ENCODE measurements at regions not wholly inside any gene's neighbourhood (a gene's known extent, or its start where the extent isn't known, plus 50 kb on each side); places are given as distances from the start of the nearest gene placed in this dataset.
"Not testable (repeated sequence)": the region's sequence is repeated elsewhere in the genome, so short reads cannot be mapped to it uniquely, and the experiment has no call there.

DNA sequence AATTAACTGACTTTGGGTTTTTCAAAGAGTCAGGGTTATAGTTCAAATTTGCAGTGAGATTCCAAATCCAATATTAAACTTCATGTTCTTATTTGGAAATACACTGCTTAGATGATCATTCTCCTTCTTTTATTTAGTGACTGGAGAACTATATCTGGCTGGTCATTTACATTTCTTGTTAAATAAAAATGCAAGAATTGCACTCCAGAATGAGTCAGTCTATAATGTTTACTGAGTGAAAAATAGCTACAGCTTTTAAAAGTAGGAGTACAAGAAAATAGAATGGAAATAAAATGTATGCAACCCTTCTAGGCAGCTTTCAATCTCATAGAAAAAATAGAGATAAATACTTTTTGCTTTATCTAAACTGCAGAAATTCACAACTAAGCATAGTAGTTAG, 54.5 kb upstream of the CD2AP start:
- no peaks in the 10 kb centered on the region for H3K9me3 Mint-ChIP-seq (ENCODE audit: unreplicated experiment)
- CTCF ChIA-PET, result interaction anchor here (1.0 kb wide), 1 partner anchor 357 kb away, joined by 3 read pairs; no protein-coding TSS in a partner anchor
- H3K27me3 Mint-ChIP-seq (ENCODE audit: insufficient read depth, unreplicated experiment), result no peaks in the 10 kb centered on the region
- no peak overlapping the region for H3K4me3 Mint-ChIP-seq (ENCODE audit: unreplicated experiment)
- intact Hi-C loops (cut with micrococcal nuclease), result no loop called here
- no TSS peak for BruUV-seq (replicated peaks)
- H3K36me3 Mint-ChIP-seq (ENCODE audit: insufficient read depth, unreplicated experiment), result no peaks in the 10 kb centered on the region
- no peak for TF ChIP-seq CTCF (IDR thresholded peaks at IDR 0.05; ENCODE audit: unreplicated experiment)
- POLR2A ChIA-PET, result interaction anchor here (0.7 kb wide), 1 partner anchor 304 kb away, joined by 3 read pairs; no protein-coding TSS in a partner anchor
- no peak overlapping the region for H3K27ac Mint-ChIP-seq (ENCODE audit: low read depth, unreplicated experiment)
- H3K4me1 Mint-ChIP-seq (ENCODE audit: insufficient read depth, unreplicated experiment), result no peaks in the 10 kb centered on the region
- DNase-seq (ENCODE audit: unreplicated experiment), result no peak

DNA sequence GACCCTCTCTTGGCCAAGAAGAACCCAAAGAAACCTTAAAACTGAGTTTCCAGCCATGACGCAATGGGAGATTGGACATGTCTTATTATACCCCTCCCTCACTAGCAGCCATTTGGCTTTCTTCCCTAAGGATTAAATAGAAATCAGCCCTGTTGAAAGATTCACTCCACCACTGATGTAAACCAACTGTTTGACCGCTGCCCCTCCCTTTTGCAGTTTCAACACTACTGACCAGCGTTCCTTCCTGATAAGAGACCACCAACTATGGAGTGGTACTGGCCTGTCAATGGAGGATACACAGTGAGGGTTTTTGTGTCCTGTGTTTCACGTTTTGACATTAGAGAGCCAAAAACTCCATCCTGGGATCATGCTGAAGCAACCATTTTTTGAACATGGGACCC, 53.2 kb upstream of the CD2AP start:
- Mint-ChIP-seq H3K9me3 (ENCODE audit: unreplicated experiment) (peaks cover 2% of the 10 kb centered on the region), H3K27ac (ENCODE audit: low read depth, unreplicated experiment) (no peak overlapping the region), H3K4me1 (ENCODE audit: insufficient read depth, unreplicated experiment) (no peaks in the 10 kb centered on the region), H3K36me3 (ENCODE audit: insufficient read depth, unreplicated experiment) (no peaks in the 10 kb centered on the region), H3K4me3 (ENCODE audit: unreplicated experiment) (no peak overlapping the region), H3K27me3 (ENCODE audit: insufficient read depth, unreplicated experiment) (no peaks in the 10 kb centered on the region)
- no TSS peak for BruUV-seq (replicated peaks)
- CTCF ChIA-PET, result interaction anchor here (1.0 kb wide), 1 partner anchor 10 kb away, joined by 3 read pairs; no protein-coding TSS in a partner anchor
- no peak for TF ChIP-seq CTCF (IDR thresholded peaks at IDR 0.05; ENCODE audit: unreplicated experiment)
- POLR2A ChIA-PET, result no interaction called here
- DNase-seq (ENCODE audit: unreplicated experiment), result no peak
- intact Hi-C loops (cut with micrococcal nuclease), result no loop called here

DNA sequence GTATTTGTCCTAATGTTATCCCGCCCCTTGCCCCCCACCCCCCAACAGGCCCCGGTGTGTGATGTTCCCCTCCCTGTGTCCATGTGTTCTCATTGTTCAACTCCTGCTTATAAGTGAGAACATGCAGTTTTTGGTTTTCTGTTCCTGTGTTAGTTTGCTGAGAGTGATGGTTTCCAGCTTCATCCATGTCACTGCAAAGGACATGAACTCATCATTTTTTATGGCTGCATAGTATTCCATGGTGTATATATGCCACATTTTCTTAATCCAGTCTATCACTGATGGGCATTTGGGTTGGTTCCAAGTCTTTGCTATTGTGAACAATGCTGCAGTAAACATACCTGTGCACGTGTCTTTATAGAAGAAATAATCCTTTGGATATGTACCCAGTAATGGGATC, 51.9 kb upstream of the CD2AP start:
- H3K4me1 Mint-ChIP-seq (ENCODE audit: insufficient read depth, unreplicated experiment); H3K4me3 Mint-ChIP-seq (ENCODE audit: unreplicated experiment); H3K27me3 Mint-ChIP-seq (ENCODE audit: insufficient read depth, unreplicated experiment); H3K36me3 Mint-ChIP-seq (ENCODE audit: insufficient read depth, unreplicated experiment); BruUV-seq (replicated peaks); H3K27ac Mint-ChIP-seq (ENCODE audit: low read depth, unreplicated experiment); intact Hi-C loops (cut with micrococcal nuclease); CTCF ChIA-PET; DNase-seq (ENCODE audit: unreplicated experiment): not testable (repeated sequence)
- H3K9me3 Mint-ChIP-seq (ENCODE audit: unreplicated experiment), result peaks cover 11% of the 10 kb centered on the region
- POLR2A ChIA-PET, result interaction anchor here (1.5 kb wide), 1 partner anchor 12 kb away, joined by 4 read pairs; no protein-coding TSS in a partner anchor

- no peaks in the 10 kb centered on the region for H3K27me3 Mint-ChIP-seq (ENCODE audit: insufficient read depth, unreplicated experiment)
- no peaks in the 10 kb centered on the region for H3K36me3 Mint-ChIP-seq (ENCODE audit: insufficient read depth, unreplicated experiment)
- no peak overlapping the region for H3K27ac Mint-ChIP-seq (ENCODE audit: low read depth, unreplicated experiment)
- DNase-seq (ENCODE audit: unreplicated experiment), result no peak
- H3K4me3 Mint-ChIP-seq (ENCODE audit: unreplicated experiment), result no peak overlapping the region
- POLR2A ChIA-PET, result interaction anchor here (1.5 kb wide), 1 partner anchor 11 kb away, joined by 4 read pairs; no protein-coding TSS in a partner anchor
- intact Hi-C loops (cut with micrococcal nuclease), result no loop called here
- H3K9me3 Mint-ChIP-seq (ENCODE audit: unreplicated experiment), result peaks cover 16% of the 10 kb centered on the region
- H3K4me1 Mint-ChIP-seq (ENCODE audit: insufficient read depth, unreplicated experiment), result no peaks in the 10 kb centered on the region
- CTCF ChIA-PET, result interaction anchor here (0.7 kb wide), 1 partner anchor 92 kb away, joined by 3 read pairs; no protein-coding TSS in a partner anchor
- BruUV-seq (replicated peaks), result no TSS peak
- TF ChIP-seq CTCF (IDR thresholded peaks at IDR 0.05; ENCODE audit: unreplicated experiment), result no peak
Observed at GRCh38 chr6:47426524-47427302, 50.9 kb upstream of the CD2AP start.
